HepG2 (cell line): ENCODE measurements at regions not wholly inside any gene's neighbourhood (a gene's known extent, or its start where the extent isn't known, plus 50 kb on each side); places are given as distances from the start of the nearest gene placed in this dataset.

Source experiments
- GABPB1 ChIP-seq: IDR thresholded peaks from 2 replicates; pipeline ENCODE4 v1.6.1; 2016; ENCODE audit warnings: mild to moderate bottlenecking, missing genetic modification reagents, moderate library complexity, missing compliant biosample characterization
- NBN ChIP-seq: fragments of 450-650 bp; conservative IDR thresholded peaks from 2 replicates; pipeline ENCODE4 v1.6.1; 2017
- NFIC ChIP-seq: IDR thresholded peaks from 2 replicates; pipeline ENCODE4 v1.6.1; 2012; ENCODE audit warnings: mild to moderate bottlenecking, low read length, inconsistent platforms
- SYNCRIP ChIP-seq: fragments of 200-400 bp; formaldehyde crosslinking; IDR thresholded peaks from 2 replicates; pipeline ENCODE4 v1.6.1; 2018; ENCODE audit warnings: mild to moderate bottlenecking, low read depth, low read length; ENCODE audit not compliant: insufficient read depth
- TCF12 ChIP-seq, 2 experiments: fragments of 450-650 bp in 1 of 2; sonication (generic) in 1 of 2; formaldehyde crosslinking in 1 of 2; IDR thresholded peaks; 2 replicates each; pipeline versions ENCODE4 v1.6.1 to v1.8.0; 2017 to 2022; ENCODE audit warnings: antibody characterized with exemption in 1 of 2, mild to moderate bottlenecking in 1 of 2, missing genetic modification reagents in 1 of 2, moderate library complexity in 1 of 2
- ZKSCAN1 ChIP-seq: fragments of 150-350 bp; IDR thresholded peaks from 2 replicates; pipeline ENCODE4 v1.6.1; 2014; ENCODE audit warnings: low read length
- ZNF33B ChIP-seq: sonication (generic); formaldehyde crosslinking; IDR thresholded peaks from 2 replicates; pipeline ENCODE4 v1.5.1; 2020; ENCODE audit warnings: mild to moderate bottlenecking, missing genetic modification reagents
- ZNF510 ChIP-seq: sonication (generic); formaldehyde crosslinking; IDR thresholded peaks from 2 replicates; pipeline ENCODE4 v1.4.0; 2020; ENCODE audit warnings: low read depth, mild to moderate bottlenecking, missing genetic modification reagents
- ZNF556 ChIP-seq: sonication (generic); formaldehyde crosslinking; IDR thresholded peaks from 2 replicates; pipeline ENCODE4 v1.4.0; 2020; ENCODE audit warnings: mild to moderate bottlenecking, missing genetic modification reagents, borderline replicate concordance
- ZNF558 ChIP-seq: sonication (generic); formaldehyde crosslinking; IDR thresholded peaks from 2 replicates; pipeline ENCODE4 v1.9.0; 2022; ENCODE audit warnings: mild to moderate bottlenecking, missing genetic modification reagents, borderline replicate concordance
- TF ChIP-seq, protein P1 (sequence below): sonication (generic); formaldehyde crosslinking; IDR thresholded peaks from 2 replicates; pipeline ENCODE4 v1.4.0; 2020; ENCODE audit warnings: missing genetic modification reagents
- TF ChIP-seq, protein P2 (sequence below): sonication (generic); formaldehyde crosslinking; IDR thresholded peaks from 2 replicates; pipeline ENCODE4 v1.8.0; 2023; ENCODE audit warnings: mild to moderate bottlenecking, missing genetic modification reagents
- TF ChIP-seq, protein P3 (sequence below): sonication (generic); formaldehyde crosslinking; IDR thresholded peaks from 2 replicates; pipeline ENCODE4 v1.9.0; 2022; ENCODE audit warnings: missing genetic modification reagents, mild to moderate bottlenecking, borderline replicate concordance
- TF ChIP-seq, protein P4 (sequence below): sonication (generic); formaldehyde crosslinking; IDR thresholded peaks from 2 replicates; pipeline ENCODE4 v1.8.0; 2022; ENCODE audit warnings: mild to moderate bottlenecking, missing genetic modification reagents, borderline replicate concordance
- TF ChIP-seq, protein P5 (sequence below): sonication (generic); formaldehyde crosslinking; IDR thresholded peaks from 2 replicates; pipeline ENCODE4 v1.9.0; 2021; ENCODE audit warnings: missing genetic modification reagents, borderline replicate concordance
- TF ChIP-seq, protein P6 (sequence below): IDR thresholded peaks from 2 replicates; pipeline ENCODE4 v1.6.1; 2016; ENCODE audit warnings: low read depth, control low read depth

DNA sequence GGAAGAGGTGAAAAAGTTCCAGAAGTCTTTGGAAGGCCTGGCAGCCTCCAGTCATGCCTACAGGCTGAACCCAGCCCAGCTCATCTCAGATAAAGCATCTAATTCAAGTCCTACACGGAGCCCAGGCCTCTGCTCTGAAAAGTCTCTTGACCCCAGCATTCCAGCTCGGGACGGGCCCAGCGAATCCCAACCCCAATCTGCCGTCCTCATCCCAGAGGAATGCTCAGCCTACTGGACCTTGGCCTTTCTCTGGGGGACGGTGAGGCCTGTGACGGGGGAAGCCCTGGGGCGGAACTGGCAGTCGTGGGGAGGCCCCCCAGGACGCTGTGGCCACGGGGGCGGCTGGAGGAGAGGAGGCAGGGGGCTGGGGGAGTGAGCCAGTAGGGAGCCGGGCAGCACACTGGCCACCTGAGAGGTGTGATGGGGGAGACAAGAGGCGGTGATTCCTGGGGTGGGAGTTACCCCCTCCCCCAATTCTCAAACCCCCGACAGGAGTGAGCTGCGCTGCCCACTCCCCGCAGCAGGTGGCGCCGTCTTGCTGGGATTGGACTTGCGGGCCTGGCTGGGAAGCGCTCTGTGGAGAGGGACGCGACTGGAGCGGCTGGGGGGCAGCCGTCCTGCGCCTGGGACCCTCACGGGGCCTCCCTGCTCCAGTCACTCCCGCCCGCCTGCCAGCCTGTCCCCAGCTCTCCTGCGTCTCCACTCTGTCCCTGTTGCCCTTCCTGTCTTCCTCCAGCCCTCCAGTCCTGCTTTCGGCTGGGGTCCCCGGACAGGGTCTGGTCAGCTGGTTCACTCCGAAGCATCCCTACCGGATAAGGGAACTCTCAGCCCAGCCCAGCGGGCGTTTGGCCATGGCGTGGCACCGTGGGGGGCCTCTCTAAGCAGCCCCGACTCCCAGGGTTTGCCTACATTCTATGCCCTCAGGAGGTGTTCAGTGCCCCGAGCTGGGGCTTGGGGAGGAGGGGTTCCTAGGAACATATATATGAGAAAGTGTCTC lies 182.6 kb upstream of the HAAO start (continued):
- TF ChIP-seq NFIC = no peak
- TF ChIP-seq, protein P1, sequence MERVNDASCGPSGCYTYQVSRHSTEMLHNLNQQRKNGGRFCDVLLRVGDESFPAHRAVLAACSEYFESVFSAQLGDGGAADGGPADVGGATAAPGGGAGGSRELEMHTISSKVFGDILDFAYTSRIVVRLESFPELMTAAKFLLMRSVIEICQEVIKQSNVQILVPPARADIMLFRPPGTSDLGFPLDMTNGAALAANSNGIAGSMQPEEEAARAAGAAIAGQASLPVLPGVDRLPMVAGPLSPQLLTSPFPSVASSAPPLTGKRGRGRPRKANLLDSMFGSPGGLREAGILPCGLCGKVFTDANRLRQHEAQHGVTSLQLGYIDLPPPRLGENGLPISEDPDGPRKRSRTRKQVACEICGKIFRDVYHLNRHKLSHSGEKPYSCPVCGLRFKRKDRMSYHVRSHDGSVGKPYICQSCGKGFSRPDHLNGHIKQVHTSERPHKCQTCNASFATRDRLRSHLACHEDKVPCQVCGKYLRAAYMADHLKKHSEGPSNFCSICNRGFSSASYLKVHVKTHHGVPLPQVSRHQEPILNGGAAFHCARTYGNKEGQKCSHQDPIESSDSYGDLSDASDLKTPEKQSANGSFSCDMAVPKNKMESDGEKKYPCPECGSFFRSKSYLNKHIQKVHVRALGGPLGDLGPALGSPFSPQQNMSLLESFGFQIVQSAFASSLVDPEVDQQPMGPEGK = peak; percentile 100
- TF ChIP-seq, protein P2, sequence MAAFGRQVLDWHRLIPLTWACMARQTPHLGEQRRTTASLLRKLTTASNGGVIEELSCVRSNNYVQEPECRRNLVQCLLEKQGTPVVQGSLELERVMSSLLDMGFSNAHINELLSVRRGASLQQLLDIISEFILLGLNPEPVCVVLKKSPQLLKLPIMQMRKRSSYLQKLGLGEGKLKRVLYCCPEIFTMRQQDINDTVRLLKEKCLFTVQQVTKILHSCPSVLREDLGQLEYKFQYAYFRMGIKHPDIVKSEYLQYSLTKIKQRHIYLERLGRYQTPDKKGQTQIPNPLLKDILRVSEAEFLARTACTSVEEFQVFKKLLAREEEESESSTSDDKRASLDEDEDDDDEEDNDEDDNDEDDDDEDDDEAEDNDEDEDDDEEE (CRISPR knock-in tag) = peak; percentile 69; the same call in 1 of the 2 replicates
- TF ChIP-seq, protein P3, sequence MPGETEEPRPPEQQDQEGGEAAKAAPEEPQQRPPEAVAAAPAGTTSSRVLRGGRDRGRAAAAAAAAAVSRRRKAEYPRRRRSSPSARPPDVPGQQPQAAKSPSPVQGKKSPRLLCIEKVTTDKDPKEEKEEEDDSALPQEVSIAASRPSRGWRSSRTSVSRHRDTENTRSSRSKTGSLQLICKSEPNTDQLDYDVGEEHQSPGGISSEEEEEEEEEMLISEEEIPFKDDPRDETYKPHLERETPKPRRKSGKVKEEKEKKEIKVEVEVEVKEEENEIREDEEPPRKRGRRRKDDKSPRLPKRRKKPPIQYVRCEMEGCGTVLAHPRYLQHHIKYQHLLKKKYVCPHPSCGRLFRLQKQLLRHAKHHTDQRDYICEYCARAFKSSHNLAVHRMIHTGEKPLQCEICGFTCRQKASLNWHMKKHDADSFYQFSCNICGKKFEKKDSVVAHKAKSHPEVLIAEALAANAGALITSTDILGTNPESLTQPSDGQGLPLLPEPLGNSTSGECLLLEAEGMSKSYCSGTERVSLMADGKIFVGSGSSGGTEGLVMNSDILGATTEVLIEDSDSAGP (CRISPR knock-in tag) = peak; percentile 96
- TF ChIP-seq ZNF510 (CRISPR knock-in tag) = peak; percentile 43; the same call in 1 of the 2 replicates
- TF ChIP-seq, protein P4, sequence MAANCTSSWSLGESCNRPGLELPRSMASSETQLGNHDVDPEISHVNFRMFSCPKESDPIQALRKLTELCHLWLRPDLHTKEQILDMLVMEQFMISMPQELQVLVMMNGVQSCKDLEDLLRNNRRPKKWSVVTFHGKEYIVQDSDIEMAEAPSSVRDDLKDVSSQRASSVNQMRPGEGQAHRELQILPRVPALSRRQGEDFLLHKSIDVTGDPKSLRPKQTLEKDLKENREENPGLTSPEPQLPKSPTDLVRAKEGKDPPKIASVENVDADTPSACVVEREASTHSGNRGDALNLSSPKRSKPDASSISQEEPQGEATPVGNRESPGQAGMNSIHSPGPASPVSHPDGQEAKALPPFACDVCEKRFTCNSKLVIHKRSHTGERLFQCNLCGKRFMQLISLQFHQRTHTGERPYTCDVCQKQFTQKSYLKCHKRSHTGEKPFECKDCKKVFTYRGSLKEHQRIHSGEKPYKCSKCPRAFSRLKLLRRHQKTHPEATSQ = no peak; the same call in 1 of the 2 replicates
- TF ChIP-seq ZNF558 = peak; percentile 69; the same call in 1 of the 2 replicates
- TF ChIP-seq, protein P5, sequence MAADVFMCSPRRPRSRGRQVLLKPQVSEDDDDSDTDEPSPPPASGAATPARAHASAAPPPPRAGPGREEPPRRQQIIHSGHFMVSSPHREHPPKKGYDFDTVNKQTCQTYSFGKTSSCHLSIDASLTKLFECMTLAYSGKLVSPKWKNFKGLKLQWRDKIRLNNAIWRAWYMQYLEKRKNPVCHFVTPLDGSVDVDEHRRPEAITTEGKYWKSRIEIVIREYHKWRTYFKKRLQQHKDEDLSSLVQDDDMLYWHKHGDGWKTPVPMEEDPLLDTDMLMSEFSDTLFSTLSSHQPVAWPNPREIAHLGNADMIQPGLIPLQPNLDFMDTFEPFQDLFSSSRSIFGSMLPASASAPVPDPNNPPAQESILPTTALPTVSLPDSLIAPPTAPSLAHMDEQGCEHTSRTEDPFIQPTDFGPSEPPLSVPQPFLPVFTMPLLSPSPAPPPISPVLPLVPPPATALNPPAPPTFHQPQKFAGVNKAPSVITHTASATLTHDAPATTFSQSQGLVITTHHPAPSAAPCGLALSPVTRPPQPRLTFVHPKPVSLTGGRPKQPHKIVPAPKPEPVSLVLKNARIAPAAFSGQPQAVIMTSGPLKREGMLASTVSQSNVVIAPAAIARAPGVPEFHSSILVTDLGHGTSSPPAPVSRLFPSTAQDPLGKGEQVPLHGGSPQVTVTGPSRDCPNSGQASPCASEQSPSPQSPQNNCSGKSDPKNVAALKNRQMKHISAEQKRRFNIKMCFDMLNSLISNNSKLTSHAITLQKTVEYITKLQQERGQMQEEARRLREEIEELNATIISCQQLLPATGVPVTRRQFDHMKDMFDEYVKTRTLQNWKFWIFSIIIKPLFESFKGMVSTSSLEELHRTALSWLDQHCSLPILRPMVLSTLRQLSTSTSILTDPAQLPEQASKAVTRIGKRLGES (CRISPR knock-in tag) = peak; percentile 85; the same call in 1 of the 2 replicates
- TF ChIP-seq GABPB1 = peak; percentile 83
- TF ChIP-seq SYNCRIP = no peak
- peak; percentile 89; the same call in 1 of the 2 replicates for TF ChIP-seq ZNF556 (CRISPR knock-in tag)
- TF ChIP-seq TCF12 (IDR thresholded peaks at IDR 0.05) = no peak
- no peak for TF ChIP-seq TCF12 (CRISPR knock-in tag; IDR thresholded peaks at IDR 0.05)
- no peak for TF ChIP-seq ZKSCAN1
- no peak for TF ChIP-seq NBN
- TF ChIP-seq, protein P6, sequence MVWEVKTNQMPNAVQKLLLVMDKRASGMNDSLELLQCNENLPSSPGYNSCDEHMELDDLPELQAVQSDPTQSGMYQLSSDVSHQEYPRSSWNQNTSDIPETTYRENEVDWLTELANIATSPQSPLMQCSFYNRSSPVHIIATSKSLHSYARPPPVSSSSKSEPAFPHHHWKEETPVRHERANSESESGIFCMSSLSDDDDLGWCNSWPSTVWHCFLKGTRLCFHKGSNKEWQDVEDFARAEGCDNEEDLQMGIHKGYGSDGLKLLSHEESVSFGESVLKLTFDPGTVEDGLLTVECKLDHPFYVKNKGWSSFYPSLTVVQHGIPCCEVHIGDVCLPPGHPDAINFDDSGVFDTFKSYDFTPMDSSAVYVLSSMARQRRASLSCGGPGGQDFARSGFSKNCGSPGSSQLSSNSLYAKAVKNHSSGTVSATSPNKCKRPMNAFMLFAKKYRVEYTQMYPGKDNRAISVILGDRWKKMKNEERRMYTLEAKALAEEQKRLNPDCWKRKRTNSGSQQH (CRISPR knock-in tag) = no peak; the same call in 1 of the 2 replicates
- peak; percentile 94; the same call in 1 of the 2 replicates for TF ChIP-seq ZNF33B (CRISPR knock-in tag)
